NOMO-1 treated with DMSO at 0.1 percent for 48 hours (cell line): ENCODE measurements at regions not wholly inside any gene's neighbourhood (a gene's known extent, or its start where the extent isn't known, plus 50 kb on each side); places are given as distances from the start of the nearest gene placed in this dataset.
"Not testable (repeated sequence)": the region's sequence is repeated elsewhere in the genome, so short reads cannot be mapped to it uniquely, and the experiment has no call there.

Experiments
- DNase-seq: peaks from one replicate; lab custom pipeline; 2025; ENCODE audit not compliant: unreplicated experiment; lab: John Stamatoyannopoulos, UW

DNA sequence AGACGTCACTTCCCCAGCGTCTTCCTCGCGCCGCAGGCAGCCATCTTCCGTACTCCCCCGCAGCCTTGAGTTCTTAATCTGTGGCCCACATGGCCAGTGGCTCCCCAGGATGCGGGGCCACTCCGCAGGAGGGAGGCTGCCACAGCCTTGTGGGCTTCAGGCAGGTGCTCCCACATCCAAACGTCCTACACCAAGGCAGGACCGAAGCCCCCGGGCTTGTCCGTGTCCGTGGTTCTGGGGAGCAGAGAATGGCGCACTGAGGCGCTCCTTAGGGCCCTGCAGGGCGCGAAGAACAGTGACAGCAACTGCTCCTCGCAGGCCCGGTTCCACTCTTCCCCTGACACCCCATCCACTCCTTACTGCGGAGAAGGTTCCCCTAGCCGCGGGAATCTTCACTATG lies 755.8 kb downstream of the PRIM2 start:
- DNase-seq, result no peak

DNA sequence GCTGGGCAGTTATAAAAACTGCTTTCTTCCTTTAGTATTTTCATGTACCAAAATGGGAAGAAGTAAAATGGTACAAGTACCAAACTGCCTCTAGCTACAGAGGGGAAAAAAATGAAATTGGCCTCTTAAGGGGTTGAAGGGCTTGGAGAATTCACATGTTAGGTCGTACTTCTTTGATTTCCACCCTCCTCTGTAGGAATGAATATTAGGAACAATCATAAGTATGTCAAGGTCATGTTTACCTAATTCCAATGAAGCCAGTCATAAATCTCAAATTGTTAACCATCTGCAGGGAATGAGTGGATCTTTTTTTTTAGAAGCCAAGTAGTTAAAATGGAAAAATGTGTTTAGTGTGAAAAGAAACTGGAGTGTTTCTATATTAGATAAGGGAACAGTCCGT lies 772.6 kb downstream of the PRIM2 start:
- DNase-seq, result not testable (repeated sequence)

DNA sequence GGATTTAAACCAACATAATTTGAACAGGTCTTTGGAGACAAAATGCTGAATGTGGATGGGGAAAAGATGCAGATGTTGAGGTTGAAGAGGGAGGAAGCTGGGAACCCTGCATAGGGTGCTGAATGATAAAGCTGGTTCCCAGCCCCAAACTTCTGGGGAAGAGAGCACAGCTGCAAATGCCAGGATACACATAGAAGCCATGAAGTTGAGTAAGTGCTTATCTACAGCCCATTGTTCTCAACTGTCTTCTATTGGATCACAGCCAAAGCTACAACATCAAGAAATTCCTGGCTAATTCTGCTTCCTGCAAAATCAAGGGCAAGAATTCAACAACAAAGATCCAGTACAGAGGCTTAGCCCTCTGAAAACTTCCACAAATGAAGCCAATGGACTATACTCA lies 779.8 kb downstream of the PRIM2 start:
- DNase-seq, result not testable (repeated sequence)

DNA sequence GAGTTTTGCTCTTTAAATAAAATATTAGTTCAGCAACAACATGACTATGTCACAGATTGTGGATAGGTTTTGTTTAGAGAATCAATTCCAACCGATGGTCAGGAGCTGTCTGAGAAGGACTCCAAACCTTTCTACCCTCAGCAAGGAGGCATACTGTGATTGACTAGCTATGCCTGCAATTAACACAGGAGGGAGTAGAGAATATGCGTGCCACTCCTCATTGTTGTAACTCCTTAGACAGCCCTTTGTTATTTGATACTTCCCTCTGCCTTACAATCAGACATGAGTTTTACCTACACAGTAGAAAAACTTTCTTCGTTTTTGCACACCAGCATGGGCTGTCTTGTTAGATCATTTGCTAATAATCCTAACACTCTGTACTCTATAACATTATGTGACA lies 796.5 kb downstream of the PRIM2 start:
- no peak for DNase-seq

DNA sequence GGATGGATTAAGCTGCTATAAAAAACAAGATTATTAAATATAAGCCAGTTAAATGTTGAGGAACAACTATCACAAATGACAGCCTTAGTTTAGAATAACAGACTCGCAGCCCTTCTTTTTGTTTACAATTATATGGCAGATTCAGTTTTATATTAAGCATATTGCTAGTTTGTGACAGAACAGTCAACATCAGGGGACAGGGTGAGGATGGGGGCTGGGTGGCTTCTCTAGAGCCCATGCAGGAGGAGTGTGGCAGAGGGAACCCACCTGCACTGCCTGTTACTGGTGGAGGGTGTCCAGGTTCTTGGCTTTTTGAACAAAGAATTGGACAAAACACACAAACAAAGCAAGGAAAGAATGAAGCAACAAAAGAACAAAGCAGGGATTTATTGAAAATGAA lies 799.7 kb downstream of the PRIM2 start:
- DNase-seq, result not testable (repeated sequence)

DNA sequence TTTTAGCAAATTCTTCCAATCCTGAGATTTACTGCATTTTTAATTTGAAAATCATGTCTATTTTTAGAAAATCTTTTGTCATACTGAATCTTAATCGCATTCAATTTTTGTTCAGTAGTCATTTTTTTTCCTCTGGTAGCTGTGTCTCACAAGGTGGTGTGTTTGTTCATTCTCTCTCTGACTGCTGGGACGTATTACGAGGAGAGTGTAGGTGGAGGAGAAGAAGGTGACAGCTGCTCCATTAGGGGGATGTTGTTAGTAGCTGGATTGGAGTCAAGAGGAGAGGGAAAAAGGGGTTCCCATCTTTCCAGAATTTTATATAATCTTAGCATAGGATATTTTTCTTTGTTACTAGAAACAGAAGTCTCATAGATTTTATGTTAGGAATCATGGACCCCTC lies 804.2 kb downstream of the PRIM2 start:
- not testable (repeated sequence) for DNase-seq

DNA sequence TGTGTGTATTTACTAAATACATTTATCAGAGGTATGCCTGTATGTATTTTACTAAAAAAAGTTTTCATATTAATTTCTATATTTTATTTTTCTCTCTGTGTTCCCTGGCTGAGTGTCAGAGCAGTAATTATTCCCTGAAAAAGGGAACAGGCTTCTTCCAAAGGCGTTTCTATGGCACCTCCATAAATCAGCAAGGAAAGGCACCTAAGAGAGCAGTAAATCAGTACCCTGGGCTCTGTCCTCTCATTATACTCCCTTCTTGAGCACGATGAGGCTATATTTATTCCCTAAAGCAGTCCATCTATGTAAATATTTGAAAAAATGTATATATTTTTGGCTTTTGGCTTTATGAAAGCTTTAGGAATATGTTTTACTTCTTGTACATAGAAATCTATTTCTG lies 806.3 kb downstream of the PRIM2 start:
- DNase-seq, result not testable (repeated sequence)

DNA sequence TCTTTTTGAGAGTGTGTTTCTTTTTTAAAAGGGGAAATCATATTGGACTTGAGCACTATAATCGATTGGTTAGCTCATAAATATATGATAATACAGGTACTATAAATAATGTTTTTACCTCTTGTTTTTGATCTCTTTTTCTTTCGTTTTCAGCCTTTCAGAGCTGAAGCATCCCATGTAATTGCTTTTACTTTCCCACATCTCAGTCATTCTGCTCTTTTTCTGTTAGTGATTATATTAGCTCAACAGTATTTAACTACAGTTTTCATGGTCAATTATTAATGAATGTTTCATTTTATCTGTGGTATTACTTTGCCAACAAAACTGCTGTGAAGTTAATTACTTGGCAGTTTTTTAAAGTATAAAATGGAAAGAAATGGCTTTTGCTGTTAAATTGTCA lies 811.1 kb downstream of the PRIM2 start:
- DNase-seq, result not testable (repeated sequence)

DNA sequence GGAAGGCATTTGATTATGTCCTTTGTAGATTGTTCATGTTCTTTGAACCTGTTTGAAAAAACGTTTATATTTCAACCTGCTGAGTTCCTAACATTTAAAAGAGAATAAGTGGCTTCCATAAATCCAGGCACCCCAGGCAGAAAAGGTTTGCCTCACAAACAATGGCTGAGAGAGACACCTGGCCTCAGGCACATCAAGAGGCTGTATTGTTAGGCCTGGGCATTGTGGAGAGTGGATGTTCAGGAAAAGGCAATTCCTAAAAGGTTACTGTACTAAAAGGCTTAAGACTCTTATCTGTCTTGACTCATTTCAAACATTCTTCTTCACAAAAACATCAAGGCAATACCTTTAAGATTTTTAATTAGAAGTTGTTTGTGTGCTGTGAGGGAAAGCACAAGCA lies 811.7 kb downstream of the PRIM2 start:
- not testable (repeated sequence) for DNase-seq

DNA sequence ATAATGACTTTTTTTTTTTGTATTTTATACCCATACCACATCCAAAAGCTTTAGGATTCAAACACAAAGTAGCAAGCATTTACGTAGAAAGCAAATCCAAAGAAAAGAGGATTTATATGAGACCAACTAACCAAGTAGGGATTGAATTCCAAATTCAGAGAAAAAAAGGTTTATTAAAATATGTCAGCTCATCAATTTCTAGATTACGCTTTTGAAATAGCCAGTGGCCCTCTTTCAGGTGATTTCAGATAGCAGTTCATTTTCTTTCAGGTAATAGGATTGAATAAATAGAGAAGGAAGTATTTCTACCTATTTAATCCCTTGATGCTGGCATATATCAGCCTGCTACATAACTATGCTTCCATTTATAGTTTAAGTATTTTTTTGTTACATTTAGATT lies 822.3 kb downstream of the PRIM2 start:
- DNase-seq, result not testable (repeated sequence)

DNA sequence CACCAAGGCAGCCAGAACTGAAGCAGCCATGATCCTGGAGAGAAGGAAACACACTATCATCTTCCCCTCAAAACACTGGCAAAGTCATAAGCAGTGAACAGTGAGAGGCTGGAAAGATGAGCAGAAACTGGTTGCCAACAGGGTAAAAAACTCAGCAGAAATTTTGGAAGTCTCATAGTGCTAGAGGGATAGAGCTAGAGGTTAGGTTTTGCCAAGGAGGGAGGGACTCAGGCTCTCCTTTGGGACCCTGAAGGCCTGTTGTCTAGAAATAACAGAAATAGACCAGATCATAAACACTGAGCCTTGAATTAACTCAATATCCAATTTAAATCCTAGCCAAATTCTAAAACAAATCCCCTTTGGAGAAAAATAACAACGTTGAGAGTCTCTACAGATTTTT lies 853.6 kb downstream of the PRIM2 start:
- not testable (repeated sequence) for DNase-seq

DNA sequence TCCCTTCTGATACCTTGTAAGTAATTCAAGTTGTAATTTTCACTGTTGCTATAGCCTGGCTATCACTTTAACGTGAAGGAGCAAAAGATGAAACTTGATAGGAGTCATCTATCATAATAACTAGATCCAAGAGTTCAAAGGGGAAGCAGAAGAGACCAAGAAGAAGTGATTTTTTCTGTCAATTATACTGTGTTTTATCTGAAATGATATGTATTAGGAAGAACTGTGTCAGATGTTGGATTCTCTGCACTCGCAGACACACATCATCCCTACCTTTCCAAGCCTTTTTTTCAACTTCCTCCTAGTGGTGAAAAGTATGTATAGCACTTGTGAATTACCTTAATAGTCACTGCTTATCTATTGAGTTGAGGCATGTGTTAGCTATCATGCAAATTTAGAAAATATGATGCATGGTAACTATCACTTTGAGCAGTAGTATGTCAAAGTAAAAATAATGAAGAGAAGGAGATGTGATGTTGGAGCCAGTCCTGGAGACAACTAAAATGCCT lies 864.2 kb downstream of the PRIM2 start:
- not testable (repeated sequence) for DNase-seq

DNA sequence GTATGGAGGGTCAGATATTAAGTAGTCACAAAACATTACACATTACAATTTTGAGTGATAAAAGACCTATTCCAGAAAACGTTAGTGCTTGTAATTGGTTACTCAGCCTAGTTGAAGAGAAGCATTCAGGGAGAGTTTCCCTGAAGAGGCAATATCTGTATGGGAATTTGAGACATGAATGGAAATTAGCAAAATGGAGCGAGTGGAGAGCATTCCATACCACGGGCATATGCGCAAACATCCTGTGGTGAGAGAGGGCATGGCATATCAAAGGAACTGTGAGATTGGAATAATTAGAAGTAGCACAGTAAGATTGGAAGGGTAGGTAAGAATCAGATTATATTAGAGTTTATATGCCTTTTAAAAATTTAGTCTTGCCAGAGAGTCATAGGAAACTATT lies 867.9 kb downstream of the PRIM2 start:
- DNase-seq, result not testable (repeated sequence)

DNA sequence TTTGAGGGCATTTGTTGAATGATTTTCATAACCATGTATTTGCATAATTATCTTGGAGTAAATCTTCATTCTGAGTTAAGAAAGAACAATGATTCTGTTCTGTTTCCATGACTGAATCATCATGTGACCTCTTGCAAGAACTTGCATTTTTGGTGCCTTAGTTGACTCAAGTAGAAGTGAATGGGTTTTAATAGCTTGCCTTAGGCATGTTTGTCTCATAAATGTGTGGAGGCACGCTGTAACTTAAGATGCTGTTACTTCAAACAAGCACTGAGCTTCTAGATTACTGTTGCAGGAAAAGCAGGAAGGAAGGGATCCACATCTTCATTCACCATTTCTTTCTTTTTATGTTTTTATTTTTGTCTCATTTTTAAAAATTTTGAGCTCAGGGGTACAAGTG lies 875.8 kb downstream of the PRIM2 start:
- DNase-seq, result not testable (repeated sequence)

DNA sequence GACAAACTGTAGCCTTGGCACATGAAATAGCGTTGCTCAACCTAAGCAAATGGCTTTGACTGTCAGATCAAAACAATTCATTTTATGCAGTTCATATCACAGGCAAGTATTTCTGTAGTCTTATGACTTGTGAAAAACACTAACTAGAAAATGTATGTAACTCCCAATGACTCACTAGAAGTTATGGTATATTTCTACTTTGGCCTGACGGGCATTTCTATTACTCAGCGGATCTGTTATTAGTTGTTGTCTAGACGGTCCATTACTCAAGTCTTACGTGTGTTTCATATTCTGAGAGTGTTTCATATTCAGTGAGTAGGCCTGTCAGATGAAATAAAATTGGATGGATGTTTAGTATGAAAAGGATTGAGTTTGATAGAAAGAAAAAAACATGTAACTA lies 880.9 kb downstream of the PRIM2 start:
- no peak for DNase-seq

DNA sequence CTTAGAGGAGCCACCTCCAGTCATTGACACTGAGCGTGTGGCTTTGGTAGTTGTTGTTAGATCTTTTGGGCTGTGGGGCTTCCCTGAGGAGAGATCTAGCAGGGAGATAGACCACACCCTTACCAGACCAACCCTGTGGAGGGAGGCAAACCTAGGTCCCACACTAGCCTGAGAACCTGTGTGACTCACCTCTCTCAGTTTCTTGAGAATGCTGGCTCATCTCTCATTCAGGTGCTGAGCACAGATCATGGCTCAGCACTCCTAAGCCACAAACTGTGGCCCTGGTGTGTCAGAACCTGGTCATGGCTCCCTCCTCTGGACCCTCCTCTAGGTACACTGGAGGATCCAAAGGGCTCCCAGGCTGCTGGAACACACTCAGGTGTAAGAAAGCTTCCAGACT lies 919.7 kb downstream of the PRIM2 start:
- not testable (repeated sequence) for DNase-seq

DNA sequence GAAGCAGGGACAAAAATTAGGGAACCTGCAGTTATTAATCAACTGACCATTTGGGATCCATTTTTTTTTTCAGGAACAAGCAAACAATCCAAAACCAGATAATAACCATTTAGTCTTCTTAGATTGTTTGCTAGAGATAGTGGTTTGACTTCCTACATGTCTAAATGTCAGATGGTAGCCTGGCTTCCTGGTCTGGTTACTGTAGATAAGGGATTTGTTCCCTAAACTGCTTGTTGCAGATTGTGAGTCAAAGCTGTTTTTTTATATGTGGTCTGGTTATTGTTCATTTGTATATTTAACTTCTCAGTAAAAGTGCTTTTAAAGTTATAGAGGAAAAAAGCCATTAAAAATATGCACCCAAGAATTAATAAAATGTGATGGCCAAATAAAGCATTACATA lies 921.0 kb downstream of the PRIM2 start:
- not testable (repeated sequence) for DNase-seq

DNA sequence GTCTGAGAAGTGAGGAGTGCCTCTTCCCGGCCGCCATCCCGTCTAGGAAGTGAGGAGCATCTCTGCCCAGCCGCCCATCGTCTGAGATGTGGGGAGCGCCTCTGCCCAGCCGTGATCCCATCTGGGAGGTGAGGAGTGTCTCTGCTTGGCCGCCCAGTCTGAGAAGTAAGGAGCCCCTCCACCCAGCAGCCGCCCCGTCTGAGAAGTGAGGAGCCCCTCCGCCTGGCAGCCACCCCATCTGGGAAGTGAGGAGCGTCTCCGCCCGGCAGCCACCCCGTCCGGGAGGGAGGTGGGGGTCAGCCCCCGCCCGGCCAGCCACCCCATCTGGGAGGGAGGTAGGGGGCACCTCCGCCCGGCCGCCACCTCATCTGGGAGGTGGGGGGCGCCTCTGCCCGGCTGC lies 940.2 kb downstream of the PRIM2 start:
- not testable (repeated sequence) for DNase-seq

DNA sequence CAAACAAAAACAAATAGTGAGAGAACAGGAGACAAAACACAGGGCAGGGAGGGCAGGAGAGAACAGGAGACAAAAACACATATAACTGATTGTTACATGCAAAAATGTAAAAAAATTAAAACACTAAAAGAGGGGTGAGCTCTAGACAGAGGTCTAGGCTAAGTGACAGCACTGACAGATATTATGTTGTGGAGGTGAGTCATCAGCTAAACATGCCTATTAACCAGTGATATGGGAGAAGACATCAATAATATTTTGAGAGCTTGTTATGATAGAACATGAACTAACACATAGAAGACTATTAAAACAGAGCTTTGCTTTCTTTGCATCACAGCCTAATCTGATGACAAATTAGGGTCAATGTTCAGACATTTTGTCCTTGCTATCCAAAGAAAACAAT lies 972.7 kb downstream of the PRIM2 start:
- DNase-seq, result no peak

DNA sequence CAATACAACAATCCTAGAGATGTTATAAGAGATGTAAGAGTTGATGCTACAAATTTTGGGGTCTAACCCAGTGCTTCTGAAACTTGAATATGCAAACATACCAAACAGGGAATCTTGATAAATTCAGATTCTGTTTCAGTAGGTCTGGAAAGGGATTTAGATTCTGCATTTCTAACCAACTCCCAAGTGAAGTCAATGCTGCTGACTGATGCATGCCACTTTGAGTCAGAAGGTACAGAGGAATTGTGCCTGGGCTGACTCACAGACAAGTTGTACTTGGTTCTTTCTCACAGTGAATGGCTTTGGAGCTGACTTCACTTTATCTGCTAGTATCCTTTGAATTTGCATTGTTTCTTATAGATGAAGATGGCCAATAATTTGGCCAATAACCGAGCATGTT lies 973.9 kb downstream of the PRIM2 start:
- not testable (repeated sequence) for DNase-seq

DNA sequence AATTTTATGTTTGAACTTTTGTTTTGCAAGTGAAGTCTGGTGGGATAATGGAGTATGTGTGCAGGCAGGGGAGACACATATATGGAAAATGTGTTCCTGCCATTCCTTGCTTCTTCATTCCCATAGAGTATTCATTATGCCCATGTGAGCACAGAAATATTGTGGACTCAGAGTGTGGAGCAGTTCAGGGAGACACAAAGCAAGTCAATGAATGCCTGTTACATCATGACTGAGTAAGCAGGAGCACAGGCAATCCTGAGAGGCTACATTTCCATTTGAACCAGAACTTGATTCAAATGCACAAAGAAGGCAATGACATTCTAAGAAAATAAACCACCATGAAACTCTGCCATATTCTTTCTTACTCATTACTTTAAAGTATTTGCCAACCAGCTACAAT lies 990.5 kb downstream of the PRIM2 start:
- not testable (repeated sequence) for DNase-seq

DNA sequence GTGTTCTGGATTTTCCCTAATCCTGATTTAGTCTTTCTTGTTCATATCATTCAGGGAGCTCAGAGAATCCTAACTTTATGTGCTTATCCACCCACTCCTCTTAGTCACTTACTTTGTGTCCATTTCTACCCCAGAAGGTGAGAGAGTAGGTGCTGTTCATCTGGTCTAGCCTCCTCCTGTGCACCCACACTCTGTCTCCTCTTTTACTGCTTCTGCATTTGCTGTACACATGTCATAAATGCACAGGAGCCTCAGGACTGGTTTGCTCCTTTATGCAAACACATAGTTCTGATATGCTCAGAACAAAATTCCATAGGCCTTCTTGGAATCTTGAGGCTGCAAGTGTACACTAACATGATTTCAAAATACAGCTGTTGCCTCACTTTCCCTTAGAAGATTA lies 1014.7 kb downstream of the PRIM2 start:
- not testable (repeated sequence) for DNase-seq

DNA sequence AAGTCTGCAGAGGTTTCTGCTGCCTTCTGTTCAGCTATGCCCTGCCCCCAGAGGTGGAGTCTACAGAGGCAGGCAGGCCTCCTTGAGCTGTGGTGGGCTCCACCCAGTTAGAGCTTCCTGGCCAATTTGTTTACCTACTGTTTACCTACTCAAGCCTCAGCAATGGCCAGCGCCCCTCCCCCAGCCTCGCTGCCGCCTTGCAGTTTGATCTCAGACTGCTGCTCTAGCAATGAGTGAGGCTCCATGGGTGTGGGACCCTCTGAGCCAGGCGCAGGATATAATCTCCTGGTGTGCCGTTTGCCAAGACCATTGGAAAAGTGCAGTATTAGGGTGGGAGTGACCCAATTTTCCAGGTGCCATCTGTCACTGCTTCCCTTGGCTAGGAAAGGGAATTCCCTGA lies 1024.9 kb downstream of the PRIM2 start:
- DNase-seq, result not testable (repeated sequence)

DNA sequence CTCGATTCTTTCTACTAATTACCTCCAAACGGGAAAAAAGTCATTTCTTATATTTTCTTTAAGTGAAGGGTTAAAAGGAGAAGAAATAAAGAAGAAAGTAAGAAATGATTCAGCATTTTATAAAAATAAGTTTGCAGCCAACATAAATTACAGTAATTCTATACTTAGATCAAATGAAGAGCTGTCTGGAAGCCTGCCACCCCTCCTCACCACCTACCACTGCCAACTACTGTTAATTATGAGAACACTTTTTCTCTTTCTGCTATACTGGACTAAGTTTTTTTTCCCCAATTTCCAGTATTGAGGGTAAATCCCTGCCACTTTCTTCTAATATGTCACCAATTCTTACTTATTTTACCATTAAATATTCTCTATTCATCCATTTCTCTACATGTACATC lies 1030.1 kb downstream of the PRIM2 start:
- DNase-seq, result not testable (repeated sequence)
